ENCODE measurements at regions not wholly inside any gene's neighbourhood (a gene's known extent, or its start where the extent isn't known, plus 50 kb on each side); places are given as distances from the start of the nearest gene placed in this dataset.

DNA sequence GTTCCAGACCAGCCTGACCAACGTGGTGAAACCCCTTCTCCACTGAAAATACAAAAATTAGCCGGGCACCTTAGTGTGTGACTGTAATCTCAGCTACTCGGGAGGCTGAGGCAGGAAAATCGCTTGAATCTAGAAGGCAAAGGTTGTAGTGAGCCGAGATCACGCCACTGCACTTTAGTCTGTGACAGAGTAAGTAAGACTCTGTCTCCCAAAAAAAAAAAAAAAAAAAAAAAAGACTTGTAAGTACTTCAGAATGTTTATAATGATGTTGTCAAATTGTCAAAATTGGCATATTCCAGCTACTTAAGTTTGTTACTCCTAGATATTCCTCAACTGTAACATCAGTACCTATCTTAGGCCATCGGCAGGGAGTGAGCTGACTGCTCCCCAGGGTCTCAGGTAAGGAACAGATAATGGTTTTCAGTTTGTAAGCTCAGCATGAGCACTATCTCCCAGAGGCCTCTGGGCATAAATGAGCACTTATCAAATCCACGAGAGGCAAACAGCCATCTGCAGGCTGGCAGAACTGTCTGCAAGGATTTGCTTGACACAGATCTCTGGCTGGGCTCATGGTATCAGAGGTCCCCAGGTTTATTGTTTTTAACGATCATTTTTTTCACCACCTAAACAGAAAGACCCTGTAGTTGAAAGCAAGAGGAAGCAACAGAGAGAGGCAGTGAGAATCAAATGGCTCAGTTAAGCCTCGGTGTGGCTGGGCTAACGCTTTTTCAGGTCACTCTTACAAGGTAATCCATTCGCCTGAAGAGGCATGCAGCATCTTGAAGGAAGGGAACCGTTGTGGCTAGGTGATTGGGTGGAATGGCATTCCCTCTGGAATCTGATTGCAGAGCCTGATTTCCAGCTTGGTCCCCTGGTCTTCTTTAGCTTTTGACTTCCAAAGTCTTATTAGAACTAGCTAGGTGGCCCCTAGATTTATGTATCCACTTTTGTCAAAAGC is 115.9 kb downstream of the LY86 start:
- DNase-seq = no peak

DNA sequence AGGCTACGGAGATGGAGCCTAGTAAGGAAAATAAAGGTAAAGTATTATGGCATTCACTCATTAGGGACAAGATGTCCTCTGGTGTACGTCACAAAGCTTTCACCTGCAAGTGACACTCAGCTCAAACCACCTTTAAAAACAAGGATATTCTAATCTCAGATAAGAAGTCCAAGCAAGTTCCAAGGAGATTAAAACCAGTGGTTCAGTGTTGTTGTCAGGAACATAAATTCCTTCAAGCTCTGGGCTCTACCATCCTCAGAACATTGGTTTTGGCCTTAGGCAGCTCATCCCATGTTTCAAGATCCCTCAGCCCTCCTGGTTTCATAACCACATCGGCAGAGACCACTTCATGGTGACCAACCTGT is 116.5 kb downstream of the LY86 start:
- no peak for DNase-seq

DNA sequence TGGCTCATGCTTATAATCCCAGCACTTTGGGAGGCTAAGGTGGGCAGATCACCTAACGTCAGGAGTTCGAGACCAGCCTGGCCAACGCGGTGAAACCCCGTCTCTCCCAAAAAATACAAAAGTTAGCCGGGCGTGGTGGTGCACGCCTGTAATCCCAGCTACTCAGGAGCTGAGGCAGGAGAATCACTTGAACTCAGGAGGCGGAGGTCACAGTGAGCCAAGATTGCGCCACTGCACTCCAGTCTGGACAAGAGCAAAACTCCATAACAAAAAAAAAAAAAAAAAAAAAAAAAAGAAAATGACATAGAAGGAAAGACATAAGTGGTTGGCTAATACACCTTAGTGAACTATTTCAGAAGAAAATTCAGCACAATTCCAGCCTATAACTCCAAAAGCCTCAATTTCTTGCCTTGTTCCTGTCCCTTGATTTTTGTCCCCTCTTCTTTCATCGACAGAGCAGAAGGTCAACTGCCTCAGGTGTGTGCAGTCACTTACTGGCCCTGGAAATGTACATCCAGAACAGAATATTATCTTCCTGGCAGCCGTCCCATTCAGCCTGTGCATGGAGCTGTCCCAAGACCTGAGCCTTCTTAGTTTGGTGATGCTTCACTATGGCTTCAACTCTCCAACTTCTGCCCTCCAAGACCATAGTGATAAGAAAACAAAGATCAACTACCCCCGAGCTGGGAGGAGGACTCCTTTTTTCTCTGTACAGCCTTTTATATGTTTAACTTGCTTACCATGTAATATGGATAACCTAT is 117.6 kb downstream of the LY86 start:
- DNase-seq = no peak

DNA sequence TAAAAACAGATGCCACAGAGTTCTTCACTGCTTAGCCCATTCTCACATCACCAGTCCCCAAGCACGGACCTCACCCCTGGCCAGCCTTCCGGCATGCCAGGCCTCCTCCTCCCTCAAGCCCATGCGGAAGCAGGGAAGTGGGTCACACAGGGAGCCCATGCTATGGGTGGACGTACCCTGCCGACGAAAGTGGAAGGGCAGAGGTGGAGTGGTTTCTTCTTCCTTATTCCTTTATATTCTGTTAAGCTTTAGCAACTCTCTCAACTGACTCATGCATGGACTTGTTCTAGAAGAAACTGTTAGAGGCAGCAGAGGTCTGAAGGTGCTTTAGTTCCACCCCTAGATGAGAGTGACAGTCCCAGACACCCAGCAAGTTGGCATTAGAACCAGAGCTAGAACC is 118.6 kb downstream of the LY86 start:
- DNase-seq = no peak

DNA sequence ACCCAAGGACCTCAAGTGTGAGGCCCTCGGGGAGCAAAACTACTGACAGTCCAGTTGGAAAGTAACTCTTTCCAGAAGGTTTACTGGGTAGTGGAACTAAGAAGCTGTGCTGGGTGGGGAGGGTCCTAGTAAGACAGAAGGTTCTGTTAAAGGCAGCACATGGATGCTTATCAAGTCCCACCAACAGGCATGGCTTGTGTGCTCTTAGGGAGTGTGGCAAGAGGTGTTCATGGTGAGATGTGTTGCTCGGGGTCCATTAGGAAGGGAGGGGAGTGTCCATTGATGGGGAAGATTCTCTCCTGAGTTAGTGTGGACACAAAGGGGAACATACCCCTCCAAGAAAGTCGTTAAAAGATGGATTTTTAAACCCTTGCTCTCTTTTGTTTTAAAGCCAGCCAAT is 120.6 kb downstream of the LY86 start:
- DNase-seq = no peak

DNA sequence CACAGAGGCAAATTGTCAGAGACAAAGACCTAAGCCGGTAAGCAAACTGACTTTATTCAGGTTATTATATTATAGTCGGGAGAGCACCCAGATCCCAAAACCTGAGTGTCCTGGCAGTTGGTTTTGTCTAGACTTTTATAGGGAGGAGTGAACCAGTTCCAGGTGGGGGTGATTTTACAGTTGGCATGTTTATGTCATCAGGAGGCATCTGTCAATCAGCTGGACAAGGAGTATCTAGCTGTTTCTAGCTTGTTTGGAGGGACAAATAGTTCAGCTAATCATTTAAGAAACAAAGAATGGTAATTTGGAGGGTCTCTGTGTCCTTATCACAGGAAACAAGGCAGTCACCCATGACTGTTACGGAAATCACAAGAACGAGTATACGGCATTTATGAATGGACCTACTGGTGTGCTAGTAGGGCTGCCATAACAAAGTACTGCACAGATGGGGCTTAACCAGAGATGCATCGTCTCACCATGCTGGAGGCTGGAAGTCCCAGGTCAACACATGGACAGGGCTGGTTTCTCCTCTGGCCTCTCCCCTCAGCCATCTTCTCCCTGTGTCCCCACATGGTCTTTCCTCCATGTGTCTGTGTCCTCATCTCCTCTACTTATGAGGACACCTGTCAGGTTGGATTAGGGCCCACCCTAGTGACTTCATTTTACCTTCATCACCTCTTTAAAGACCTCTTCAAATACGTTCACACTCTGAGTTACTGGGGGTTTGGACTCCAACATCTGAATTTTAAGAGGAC is 122.7 kb downstream of the LY86 start:
- DNase-seq = no peak

DNA sequence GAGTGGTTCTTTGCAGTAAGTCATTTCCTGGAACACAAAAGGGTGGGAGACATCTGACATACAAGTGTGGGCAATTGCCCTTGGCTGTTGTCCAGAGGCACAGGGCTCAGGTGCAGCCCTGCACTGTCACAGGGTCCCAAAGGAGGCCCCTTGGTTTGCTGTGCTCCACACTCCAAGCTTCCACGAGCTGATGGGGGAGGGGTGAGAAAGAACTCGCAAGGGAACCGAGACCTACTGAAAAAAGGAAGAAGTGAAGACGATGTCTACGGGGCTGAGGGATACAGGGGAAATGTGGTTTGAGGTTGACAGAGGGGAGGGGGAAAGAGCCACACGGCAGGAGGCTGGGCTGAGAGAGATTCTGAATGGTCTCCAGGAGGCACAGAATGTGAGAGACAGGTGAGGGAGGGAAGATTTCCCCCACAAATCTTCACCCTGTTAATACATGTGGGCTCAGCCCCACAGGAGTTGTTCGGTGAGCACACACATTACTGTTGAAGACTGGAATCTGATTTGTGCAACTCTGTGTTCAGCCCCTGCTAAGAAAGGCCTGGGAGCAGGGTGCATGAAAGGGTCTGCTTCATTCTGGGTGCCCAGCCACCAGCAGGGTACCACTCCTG is 123.4 kb downstream of the LY86 start:
- no peak for DNase-seq

DNA sequence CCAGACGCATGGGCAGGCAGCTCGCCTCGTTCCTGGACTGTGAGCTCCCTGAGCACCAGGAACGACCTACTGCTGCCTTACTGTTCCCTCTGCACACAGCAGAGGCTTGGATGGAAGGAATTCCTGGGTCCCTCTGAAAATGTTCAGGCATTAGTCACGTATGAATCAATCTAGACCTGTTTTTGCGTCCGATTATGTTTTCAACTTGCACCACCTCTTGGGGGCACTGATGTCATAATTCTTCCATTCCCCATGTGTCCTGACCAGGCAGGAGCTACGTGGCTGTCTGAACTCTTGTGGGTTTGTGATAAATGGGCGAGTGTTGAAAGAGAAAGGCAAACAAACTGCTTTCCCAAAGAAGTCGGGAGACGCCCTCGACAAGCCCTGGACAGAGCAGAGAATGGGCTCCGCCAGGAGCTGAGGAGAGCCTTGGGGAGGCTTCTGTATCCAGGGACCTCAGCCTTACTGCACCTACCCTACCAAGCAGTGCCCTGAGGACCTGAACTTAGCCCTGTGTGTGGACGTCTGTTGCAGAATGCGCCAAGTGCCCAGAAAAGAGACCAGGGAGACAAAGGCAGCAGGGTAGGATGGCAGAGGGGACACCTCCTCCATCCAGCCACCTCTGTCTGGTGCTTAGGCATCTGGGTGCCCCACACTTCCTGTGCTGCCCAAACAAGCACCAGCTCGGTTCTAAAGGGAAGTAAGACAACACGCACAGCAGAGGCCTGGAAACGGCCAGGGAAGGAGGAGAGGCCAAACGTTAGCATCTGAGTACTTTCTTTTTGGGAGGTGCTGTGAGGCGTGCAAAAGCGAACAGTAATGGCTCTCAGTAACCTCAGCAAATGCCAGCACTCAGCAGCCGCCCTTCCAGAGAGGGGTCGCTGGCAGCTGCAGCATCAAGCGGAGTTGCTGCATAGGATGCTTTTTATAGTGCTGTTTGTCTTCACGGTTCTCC is 124.2 kb downstream of the LY86 start:
- peak; percentile 91 for DNase-seq

DNA sequence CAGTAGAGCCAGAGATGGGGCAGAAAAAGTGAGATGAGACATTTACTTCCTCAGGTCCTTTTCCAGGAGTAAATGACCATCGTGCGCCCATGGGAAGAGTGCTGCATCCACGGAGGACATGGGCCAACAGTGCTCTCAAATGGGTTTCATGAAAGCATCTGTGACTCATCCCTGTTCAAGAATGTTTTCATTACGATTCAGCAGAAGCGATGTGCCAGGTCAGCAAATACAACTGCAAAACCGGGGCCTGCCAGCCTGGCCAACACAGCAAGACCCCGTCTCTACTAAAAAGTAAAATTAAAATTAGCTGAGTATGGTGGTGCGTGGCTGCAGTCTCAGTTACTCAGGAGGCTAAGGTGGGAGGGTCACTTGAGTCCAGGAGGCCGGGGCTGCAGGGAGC is 125.1 kb downstream of the LY86 start:
- DNase-seq = peak; percentile 82

DNA sequence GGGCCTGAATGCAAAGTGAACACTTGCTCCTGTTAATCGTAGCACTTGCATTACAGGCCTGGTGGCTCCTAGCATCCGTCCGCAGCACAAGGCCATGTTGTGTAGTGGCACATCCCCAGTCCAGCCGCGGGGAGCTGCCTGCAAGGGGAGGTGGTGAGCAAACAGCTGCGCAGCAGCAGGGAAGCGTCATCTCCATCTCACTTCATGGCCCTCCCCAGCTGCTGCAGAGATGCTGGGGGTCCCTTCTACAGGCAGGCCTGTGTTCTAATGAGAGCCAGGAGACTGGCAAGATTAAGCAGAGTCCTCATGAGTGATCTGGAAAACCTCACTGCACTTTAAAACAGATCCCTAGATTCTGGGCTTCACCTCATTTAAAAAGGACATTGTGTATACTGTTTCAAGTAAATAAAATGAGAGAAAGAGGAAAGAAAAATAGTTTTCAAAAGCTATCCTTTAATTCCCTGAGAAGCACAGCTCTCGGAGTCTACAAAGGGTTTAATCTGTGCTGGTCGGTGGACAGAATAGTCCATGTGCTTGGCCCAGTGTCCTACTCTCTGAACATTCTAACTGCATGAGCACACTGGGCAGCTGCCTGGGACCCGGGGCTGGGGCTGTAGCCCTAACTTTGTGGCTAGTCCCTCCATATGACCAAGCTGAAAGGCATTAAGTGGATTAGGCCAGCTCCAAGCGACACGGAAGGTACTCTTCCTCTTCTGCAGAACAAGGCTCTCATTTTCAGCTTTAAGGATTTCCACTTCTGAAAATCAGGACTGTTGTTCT is 125.8 kb downstream of the LY86 start:
- DNase-seq = peak; percentile 30

DNA sequence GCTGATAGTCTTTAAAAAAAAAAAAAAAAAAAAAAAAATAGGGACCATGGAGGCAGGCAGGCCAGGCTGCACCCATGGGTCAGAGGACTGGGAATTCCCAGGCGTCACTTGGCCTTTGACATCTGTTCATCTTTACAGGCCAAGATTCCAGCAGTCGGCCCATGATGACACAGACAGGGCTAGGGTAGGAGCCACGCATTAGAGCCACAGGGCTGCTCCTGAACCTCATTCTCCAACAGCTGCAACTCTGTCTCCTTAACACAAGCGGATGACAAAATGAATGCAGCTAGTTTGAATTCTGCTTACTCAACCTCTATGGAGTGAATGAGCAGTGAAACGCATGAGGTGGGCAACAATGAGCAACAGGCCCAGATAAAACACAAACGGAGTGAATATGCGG is 126.4 kb downstream of the LY86 start:
- DNase-seq = no peak

DNA sequence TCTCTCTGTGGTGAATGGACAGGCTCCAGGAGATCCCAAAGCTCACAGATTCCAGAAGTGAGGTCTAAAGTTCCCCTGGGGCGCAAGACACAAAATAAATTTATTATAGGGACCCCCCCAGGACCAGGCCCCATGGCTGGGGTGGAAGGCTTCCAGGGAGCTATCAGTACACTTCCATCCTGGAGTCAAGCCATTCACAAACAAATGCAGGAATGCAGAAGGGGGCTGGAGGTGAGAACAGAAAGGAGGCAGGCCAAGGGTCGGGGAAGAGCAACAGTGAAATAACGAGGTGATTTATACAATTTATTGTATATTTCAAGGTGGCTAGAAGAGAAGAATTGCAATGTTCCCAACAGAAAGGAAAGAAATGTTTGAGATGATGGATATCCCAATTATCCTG is 126.9 kb downstream of the LY86 start:
- no peak for DNase-seq

DNA sequence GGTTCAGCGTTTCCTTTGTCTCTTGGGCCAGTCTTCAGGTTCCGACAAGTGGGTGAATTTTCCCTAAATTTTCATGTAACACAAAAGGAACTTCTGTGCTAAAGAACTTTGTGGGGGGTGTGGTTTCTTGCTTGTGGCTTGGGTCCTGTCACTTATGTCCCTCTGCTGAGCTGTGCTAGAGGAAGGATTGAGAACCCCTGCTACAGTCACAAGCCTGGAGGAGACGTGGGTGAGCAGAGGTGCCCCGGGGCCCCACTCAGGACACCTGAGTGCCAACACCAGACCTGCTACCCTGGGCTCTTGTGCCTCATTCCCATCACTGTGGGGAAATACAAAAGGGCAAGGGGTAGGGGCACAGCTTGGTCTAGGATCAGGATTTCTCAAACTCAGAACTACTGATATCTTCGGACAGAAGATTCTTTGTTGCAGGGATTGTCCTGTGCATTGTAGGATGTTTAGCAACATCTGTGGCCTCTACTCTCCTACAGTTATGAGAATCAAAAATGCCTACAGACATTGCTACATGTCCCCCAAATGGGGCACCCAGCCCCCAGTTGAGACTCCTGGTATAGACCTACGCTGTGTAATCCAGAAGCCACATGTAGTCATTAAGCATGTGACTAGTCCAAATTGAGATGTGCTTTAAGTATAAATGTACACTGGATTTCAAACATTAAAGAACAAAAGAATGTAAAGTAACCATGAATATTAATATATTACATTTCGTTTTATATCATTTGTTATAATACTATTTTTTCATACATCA is 128.7 kb downstream of the LY86 start:
- no peak for DNase-seq

DNA sequence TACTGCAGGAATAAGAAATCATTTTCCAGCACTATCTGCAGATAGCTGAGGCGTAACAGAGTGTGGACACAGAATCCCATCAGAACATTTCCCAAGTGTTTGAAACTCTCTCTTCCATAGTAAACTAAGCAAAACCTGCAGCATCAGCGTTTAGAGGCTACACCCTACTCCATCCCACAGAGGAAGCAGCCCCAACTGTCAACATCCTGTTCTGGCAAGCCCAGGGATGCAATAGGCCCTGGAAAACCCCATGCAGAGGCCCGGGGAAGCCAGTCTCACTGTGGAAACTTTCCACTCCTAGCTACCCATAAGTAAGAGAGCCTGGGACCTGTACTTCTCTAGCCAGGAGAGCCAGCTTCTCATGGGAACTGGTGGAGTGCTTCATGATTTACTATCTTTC is 129.4 kb downstream of the LY86 start:
- no peak for DNase-seq

DNA sequence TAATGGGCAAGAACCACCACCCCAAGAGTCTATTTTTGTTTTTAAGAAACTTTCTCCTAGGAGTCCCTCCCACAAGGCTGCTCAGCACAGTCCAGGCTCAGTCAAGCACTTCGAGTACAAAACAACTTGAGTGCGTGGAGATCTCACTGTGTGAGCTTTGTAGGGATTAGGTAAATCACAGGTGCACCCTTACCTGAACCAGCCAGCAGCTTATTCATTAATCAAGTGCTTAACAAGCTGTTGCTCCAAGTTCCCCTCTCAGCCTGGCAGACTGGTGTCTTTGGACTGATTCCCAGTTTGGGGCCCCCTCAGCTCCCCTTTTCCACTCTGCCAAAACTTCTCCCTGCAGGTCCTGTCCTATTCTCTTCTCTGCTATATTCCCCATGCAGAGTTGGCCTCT is 133.1 kb downstream of the LY86 start:
- no peak for DNase-seq

DNA sequence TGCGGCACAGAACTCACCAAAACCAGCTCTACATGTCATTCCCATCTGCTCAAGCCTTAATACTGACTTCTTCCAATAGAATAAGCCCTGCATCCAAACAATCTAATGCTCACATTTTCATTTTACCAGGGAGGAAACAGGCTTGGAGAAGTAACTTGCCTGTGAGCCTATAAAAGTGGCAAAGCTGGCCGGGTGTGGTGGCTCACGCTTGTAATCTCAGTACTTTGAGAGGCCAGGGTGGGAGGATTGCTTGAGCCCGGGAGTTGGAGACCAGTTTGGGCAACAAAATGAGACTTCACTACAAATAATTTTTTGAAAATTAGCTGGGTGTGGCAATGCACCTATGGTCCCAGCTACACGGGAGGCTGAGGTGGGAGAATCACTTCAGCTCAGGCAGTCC is 133.7 kb downstream of the LY86 start:
- no peak for DNase-seq

DNA sequence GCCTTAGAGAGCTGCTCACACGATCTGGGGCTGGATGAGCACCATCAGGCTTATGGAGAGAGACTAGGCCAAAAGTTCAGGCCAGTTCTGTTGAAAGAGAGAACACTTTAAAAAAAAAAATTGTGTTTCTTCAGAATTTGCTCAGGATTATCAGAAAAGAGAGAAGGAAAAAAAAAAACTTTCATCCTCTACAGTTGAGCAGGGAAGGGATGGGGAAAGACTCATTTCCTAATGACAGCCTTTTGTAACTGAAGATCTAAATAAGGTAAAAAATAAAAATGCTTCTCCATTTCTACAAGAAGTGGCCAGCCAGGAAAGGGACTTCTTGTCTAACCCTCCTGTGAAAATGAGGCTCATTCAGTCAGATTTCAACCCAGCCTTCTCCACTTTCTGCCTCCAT is 134.8 kb downstream of the LY86 start:
- DNase-seq = no peak

DNA sequence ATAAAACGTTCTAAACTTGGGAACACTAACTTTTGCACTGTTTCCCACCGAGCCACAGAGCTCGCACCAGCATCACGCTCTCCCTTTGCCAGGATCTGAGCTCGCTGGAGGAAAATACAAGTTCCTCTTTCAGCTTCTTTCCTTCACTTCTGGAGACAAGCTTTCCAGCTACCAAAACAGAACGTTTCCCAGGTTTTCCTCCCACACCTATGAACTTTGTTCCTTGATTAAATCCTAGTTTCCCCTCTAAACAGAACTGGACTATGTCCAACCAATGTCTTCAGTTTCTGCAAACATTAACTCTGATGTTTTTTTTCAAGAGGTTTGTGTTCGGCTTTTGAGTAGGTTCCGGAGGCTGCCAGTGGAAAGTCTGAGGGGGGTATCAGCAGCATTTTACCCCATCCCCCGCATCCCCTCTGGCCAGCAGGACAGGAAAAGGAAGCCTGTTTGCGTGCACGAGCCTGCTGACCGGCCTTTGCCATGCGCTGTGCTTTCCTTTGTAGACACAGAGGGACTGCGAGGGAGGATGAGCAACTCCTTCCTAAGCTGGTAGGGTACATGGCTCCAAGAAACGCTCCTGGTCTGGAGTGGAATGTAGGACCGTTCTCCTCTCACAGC is 135.5 kb downstream of the LY86 start:
- DNase-seq = peak; percentile 40

DNA sequence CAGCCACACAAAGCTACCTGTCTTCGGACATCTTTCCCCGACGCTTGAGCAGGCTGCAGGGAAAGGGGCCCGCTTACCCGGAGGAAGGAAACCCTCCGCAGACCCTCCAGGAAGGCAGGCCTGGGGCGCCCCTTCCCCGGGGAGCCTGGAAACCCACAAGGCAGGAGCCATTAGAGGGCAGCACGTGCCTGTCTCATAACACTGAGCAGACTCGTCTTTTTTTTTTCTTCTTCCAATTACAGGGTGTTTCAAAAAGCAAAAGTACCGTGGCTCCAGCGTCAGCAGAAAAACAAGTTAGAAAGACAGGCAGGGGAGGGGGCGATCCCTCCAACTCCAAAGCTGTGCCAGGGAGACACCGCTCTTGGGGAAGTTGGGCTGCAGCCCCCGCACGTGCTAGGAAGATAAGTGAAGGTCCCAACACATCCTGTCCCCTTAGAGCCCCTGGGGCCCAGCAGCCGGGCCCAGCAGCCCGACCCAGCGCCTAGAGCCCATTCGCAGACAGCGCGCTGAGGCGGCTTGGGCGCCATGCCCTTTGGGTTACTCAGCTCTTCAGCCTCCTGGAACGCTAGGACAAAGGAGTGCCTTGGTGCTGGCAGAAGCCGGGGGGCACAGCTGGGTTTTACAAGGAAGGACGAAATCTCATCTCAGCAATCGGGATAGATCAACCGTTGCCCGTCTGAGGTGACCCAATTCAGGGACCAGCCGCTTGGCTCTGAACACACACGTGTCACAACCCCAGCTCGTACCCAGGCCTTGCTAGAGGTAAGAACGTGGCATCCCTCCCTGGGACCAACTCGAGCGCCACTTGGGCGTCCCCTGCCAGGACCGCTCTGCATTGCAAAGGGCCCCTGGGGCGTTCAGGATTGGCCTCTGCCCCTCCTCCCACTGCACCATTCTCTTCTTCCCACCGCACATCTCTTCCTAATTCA is 136.3 kb downstream of the LY86 start:
- DNase-seq = peak; percentile 80

All from fibroblast of skin of right biceps (primary cell).